ENCODE measurements at regions not wholly inside any gene's neighbourhood (a gene's known extent, or its start where the extent isn't known, plus 50 kb on each side); places are given as distances from the start of the nearest gene placed in this dataset.

- H3K27me3 ChIP-seq (ENCODE audit: control insufficient read depth in 2 of 2, insufficient read depth in 2 of 2, low read length in 2 of 2) = peaks cover 2 to 12% of the 10 kb centered on the region in 2 experiments; a peak in 2 of 5 replicates
- H4K20me1 ChIP-seq (replicated peaks; ENCODE audit: control insufficient read depth, insufficient read depth, low read length) = no peaks in the 10 kb centered on the region
- 15% methylated on average over 9 of the region's 9 CpGs for WGBS (ENCODE audit: insufficient coverage, low coverage, missing lambda C conversion rate)
- no peak overlapping the region for H2AFZ ChIP-seq (ENCODE audit: low read depth, low read length)
- intact Hi-C loops (cut with micrococcal nuclease) = loop anchor here (5.0 to 10.0 kb wide), 4 partner anchors 150 to 925 kb away; partner anchors contain the start of gene QKI
- in situ Hi-C loops (cut with MboI) = loop anchor here (5.0 to 10.0 kb wide), 2 partner anchors 683 to 925 kb away; no protein-coding TSS in a partner anchor
- H3K4me3 ChIP-seq = no peak overlapping the region
- BruUV-seq (replicated peaks) = no TSS peak
- H3K27ac ChIP-seq (ENCODE audit: extremely low read depth, low read depth, low read length) = no peak overlapping the region
- no peak overlapping the region for H3K9ac ChIP-seq (ENCODE audit: insufficient read depth in 1 of 2, low read depth in 2 of 2, low read length in 2 of 2)
- ChIA-PET CTCF (ENCODE audit: low intra/inter-chr PET ratio) (no interaction called here), POLR2A (no interaction called here)
- peak; percentile 75 for ATAC-seq
- H3K9me1 ChIP-seq (ENCODE audit: control insufficient read depth, insufficient read depth, low read length) = no peaks in the 10 kb centered on the region
- no peaks in the 10 kb centered on the region for H3K36me3 ChIP-seq (ENCODE audit: control insufficient read depth, insufficient read depth, low read length)
- DNase-seq (ENCODE audit: extremely low read depth in 1 of 4, low spot score in 3 of 4) = no peak
- H3K4me2 ChIP-seq (ENCODE audit: insufficient read depth, low read length) = peak overlapping the region; percentile 7; the same call in 1 of the 2 replicates
- FAIRE-seq = no peak
- no peaks in the 10 kb centered on the region for H3K79me2 ChIP-seq (ENCODE audit: control insufficient read depth, insufficient read depth, low read length)
- peaks cover 5 to 21% of the 10 kb centered on the region in 2 experiments; a peak in 4 of 5 replicates for H3K4me1 ChIP-seq (replicated peaks in 1 of 2; ENCODE audit: control insufficient read depth in 2 of 2, insufficient read depth in 2 of 2, low read length in 2 of 2)
- no peaks in the 10 kb centered on the region for H3K9me3 ChIP-seq (replicated peaks; ENCODE audit: control insufficient read depth, insufficient read depth, low read depth, low read length)
- TF ChIP-seq KLF1 (tag; IDR thresholded peaks at IDR 0.05) (no peak), ZNF584 (CRISPR knock-in tag; IDR thresholded peaks at IDR 0.05; ENCODE audit: low read depth) (peak; percentile 26; the same call in 1 of the 2 replicates), NR2C2 (CRISPR knock-in tag; IDR thresholded peaks at IDR 0.05) (no peak), NR2C2 (tag; IDR thresholded peaks at IDR 0.05) (peak; percentile 64; the same call in 1 of the 2 replicates), ZNF75A (CRISPR knock-in tag; IDR thresholded peaks at IDR 0.05) (peak; percentile 42; the same call in 1 of the 2 replicates), DEAF1 (CRISPR knock-in tag; IDR thresholded peaks at IDR 0.05) (0 out of 2 replicates have a peak, but pooled peaks have one; percentile 24), LEF1 (IDR thresholded peaks at IDR 0.05) (peak; percentile 22; the same call in 1 of the 2 replicates), ZSCAN32 (CRISPR knock-in tag; IDR thresholded peaks at IDR 0.05) (peak; percentile 98), EP300 (IDR thresholded peaks at IDR 0.05; ENCODE audit: low read length) (peak; percentile 86; the same call in 1 of the 2 replicates), HDAC8 (tag; IDR thresholded peaks at IDR 0.05) (peak; percentile 58; the same call in 1 of the 2 replicates), CREB3 (tag; conservative IDR thresholded peaks at IDR 0.05; ENCODE audit: low read depth) (0 out of 2 replicates have a peak, but pooled peaks have one; percentile 19), CTBP1 (IDR thresholded peaks at IDR 0.05; ENCODE audit: borderline replicate concordance) (0 out of 2 replicates have a peak, but pooled peaks have one; percentile 33), MAFG (tag; conservative IDR thresholded peaks at IDR 0.05) (no peak), TEAD4 (IDR thresholded peaks at IDR 0.05; ENCODE audit: low read length) (peak; percentile 53), TEAD4 (CRISPR knock-in tag; IDR thresholded peaks at IDR 0.05; ENCODE audit: borderline replicate concordance) (no peak), CREB3L1 (IDR thresholded peaks at IDR 0.05; ENCODE audit: borderline replicate concordance, low read depth) (0 out of 2 replicates have a peak, but pooled peaks have one; percentile 25), L3MBTL2 (IDR thresholded peaks at IDR 0.05) (peak; percentile 95), MED1 (CRISPR knock-in tag; IDR thresholded peaks at IDR 0.05; ENCODE audit: borderline replicate concordance) (no peak), SMARCA4 (IDR thresholded peaks at IDR 0.05) (peak; percentile 30; the same call in 1 of the 2 replicates), CBFB (CRISPR knock-in tag; IDR thresholded peaks at IDR 0.05) (no peak)
These were observed 692.9 kb downstream of the QKI start for GRCh38 chr6:164107297-164107995.

Data from K562 (cell line).